ENCODE measurements at regions not wholly inside any gene's neighbourhood (a gene's known extent, or its start where the extent isn't known, plus 50 kb on each side); places are given as distances from the start of the nearest gene placed in this dataset.
"Not testable (repeated sequence)": the region's sequence is repeated elsewhere in the genome, so short reads cannot be mapped to it uniquely, and the experiment has no call there.

GRCh38 chr1:60664086-60664625 is 418.2 kb upstream of the NFIA start:
- intact Hi-C loops (cut with DNase I; ENCODE audit: low total_unique reads): no loop called here
- TF ChIP-seq POLR2A (IDR thresholded peaks at IDR 0.05) (no peak), CTCF (IDR thresholded peaks at IDR 0.05) (no peak)
- no peak overlapping the region for H3K4me3 ChIP-seq (ENCODE audit: low read depth, poor library complexity, severe bottlenecking)
- WGBS, 2 donors: 56 to 58% methylated on average over 2 of the region's 2 CpGs
- DNase-seq (ENCODE audit: low spot score in 2 of 2): no peak

- intact Hi-C loops (cut with DNase I; ENCODE audit: low total_unique reads): no loop called here
- TF ChIP-seq POLR2A (IDR thresholded peaks at IDR 0.05): no peak
- TF ChIP-seq CTCF (IDR thresholded peaks at IDR 0.05): no peak
- WGBS, 2 donors: 69 to 76% methylated on average over 3 of the region's 3 CpGs
- no peak for DNase-seq (ENCODE audit: low spot score in 2 of 2)
- no peak overlapping the region for H3K4me3 ChIP-seq (ENCODE audit: low read depth, poor library complexity, severe bottlenecking)
Observed at GRCh38 chr1:60662486-60663044, 419.8 kb upstream of the NFIA start.

GRCh38 chr1:60657926-60658325 is 424.4 kb upstream of the NFIA start:
- no peak for TF ChIP-seq CTCF (IDR thresholded peaks at IDR 0.05)
- TF ChIP-seq POLR2A (IDR thresholded peaks at IDR 0.05): no peak
- H3K4me3 ChIP-seq (ENCODE audit: low read depth, poor library complexity, severe bottlenecking): no peak overlapping the region
- WGBS, 2 donors: 75 to 81% methylated on average over 4 of the region's 4 CpGs
- no peak for DNase-seq (ENCODE audit: low spot score in 2 of 2)
- intact Hi-C loops (cut with DNase I; ENCODE audit: low total_unique reads): no loop called here

GRCh38 chr1:60655679-60656355 is 426.5 kb upstream of the NFIA start:
- no peak overlapping the region for H3K4me3 ChIP-seq (ENCODE audit: low read depth, poor library complexity, severe bottlenecking)
- TF ChIP-seq CTCF (IDR thresholded peaks at IDR 0.05): no peak
- TF ChIP-seq POLR2A (IDR thresholded peaks at IDR 0.05): no peak
- intact Hi-C loops (cut with DNase I; ENCODE audit: low total_unique reads): no loop called here
- no peak for DNase-seq (ENCODE audit: low spot score in 2 of 2)
- 56 to 60% methylated on average over 2 of the region's 2 CpGs for WGBS, 2 donors

- 92% methylated on average over 31 to 32 of the region's 32 CpGs for WGBS, 2 donors
- DNase-seq (ENCODE audit: low spot score in 2 of 2); H3K4me3 ChIP-seq (ENCODE audit: low read depth, poor library complexity, severe bottlenecking); intact Hi-C loops (cut with DNase I; ENCODE audit: low total_unique reads): not testable (repeated sequence)
Observed at GRCh38 chr1:60640033-60640551, 442.3 kb upstream of the NFIA start.

- intact Hi-C loops (cut with DNase I; ENCODE audit: low total_unique reads): no loop called here
- H3K4me3 ChIP-seq (ENCODE audit: low read depth, poor library complexity, severe bottlenecking): no peak overlapping the region
- no peak for DNase-seq (ENCODE audit: low spot score in 2 of 2)
- no peak for TF ChIP-seq POLR2A (IDR thresholded peaks at IDR 0.05)
- TF ChIP-seq CTCF (IDR thresholded peaks at IDR 0.05): no peak
Observed at GRCh38 chr1:60639287-60639686, 443.1 kb upstream of the NFIA start.

Measured in lower leg skin (tissue), 4 donors.